ENCODE measurements at regions not wholly inside any gene's neighbourhood (a gene's known extent, or its start where the extent isn't known, plus 50 kb on each side); places are given as distances from the start of the nearest gene placed in this dataset.

- peak; percentile 71; the same call in 1 of the 2 replicates for TF ChIP-seq TCF12 (IDR thresholded peaks at IDR 0.05; ENCODE audit: low read depth, low read length)
- TF ChIP-seq CHD2 (IDR thresholded peaks at IDR 0.05; ENCODE audit: low read length): 0 out of 2 replicates have a peak, but pooled peaks have one; percentile 27
- peak; percentile 63 for TF ChIP-seq ASH2L (IDR thresholded peaks at IDR 0.05; ENCODE audit: low read length)
- no peak for TF ChIP-seq SIX5 (IDR thresholded peaks at IDR 0.05; ENCODE audit: low read depth, low read length)
- TF ChIP-seq CEBPB (IDR thresholded peaks at IDR 0.05; ENCODE audit: low read depth, low read length): no peak
- no peak for TF ChIP-seq ZNF274 (IDR thresholded peaks at IDR 0.05; ENCODE audit: borderline replicate concordance, extremely low read depth, low read length)
- TF ChIP-seq BCL11A (IDR thresholded peaks at IDR 0.05; ENCODE audit: low read depth in 2 of 2, low read length in 2 of 2): no peak
Observed at GRCh38 chr13:110993788-110994187, 78.9 kb upstream of the ANKRD10 start (continued).

Data from H1 (cell line).